AG10803 (cell line): ENCODE measurements at regions not wholly inside any gene's neighbourhood (a gene's known extent, or its start where the extent isn't known, plus 50 kb on each side); places are given as distances from the start of the nearest gene placed in this dataset.

Source experiments
- DNase-seq: peaks from one replicate; pipeline ENCODE4 v3.0.0; 2010; ENCODE audit warnings: low read depth
- H3K4me3 ChIP-seq: 2 replicates; pipeline ENCODE4 v1.5.1; 2011; ENCODE audit warnings: mild to moderate bottlenecking, low read length, control low read depth
- TF ChIP-seq, protein P1 (sequence below): conservative IDR thresholded peaks from 2 replicates; pipeline ENCODE4 v1.5.1; 2011; ENCODE audit warnings: mild to moderate bottlenecking, low read length, control low read depth, inconsistent platforms

DNA sequence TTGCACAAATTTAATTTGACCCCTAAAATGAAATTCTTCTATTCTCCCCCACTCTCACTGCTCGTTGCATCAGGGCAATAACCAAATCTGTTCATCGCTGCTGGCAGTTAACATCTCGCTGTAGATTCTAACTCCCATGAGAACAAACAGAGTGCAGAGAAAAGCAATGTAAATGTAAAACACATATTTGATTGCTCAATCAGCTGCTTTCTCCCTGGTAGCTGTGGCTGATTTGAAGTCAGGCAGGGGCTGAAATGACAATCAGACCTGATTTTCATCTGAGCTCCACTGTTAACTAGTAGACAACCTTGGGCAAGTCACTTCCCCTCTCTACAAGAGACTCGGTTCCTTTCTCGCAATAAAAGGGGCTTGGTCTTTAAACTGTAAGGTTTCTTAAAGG lies 119.8 kb upstream of the CPNE4 start:
- no peak for DNase-seq
- TF ChIP-seq, protein P1, sequence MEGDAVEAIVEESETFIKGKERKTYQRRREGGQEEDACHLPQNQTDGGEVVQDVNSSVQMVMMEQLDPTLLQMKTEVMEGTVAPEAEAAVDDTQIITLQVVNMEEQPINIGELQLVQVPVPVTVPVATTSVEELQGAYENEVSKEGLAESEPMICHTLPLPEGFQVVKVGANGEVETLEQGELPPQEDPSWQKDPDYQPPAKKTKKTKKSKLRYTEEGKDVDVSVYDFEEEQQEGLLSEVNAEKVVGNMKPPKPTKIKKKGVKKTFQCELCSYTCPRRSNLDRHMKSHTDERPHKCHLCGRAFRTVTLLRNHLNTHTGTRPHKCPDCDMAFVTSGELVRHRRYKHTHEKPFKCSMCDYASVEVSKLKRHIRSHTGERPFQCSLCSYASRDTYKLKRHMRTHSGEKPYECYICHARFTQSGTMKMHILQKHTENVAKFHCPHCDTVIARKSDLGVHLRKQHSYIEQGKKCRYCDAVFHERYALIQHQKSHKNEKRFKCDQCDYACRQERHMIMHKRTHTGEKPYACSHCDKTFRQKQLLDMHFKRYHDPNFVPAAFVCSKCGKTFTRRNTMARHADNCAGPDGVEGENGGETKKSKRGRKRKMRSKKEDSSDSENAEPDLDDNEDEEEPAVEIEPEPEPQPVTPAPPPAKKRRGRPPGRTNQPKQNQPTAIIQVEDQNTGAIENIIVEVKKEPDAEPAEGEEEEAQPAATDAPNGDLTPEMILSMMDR, result no peak
- no peak overlapping the region for H3K4me3 ChIP-seq

DNA sequence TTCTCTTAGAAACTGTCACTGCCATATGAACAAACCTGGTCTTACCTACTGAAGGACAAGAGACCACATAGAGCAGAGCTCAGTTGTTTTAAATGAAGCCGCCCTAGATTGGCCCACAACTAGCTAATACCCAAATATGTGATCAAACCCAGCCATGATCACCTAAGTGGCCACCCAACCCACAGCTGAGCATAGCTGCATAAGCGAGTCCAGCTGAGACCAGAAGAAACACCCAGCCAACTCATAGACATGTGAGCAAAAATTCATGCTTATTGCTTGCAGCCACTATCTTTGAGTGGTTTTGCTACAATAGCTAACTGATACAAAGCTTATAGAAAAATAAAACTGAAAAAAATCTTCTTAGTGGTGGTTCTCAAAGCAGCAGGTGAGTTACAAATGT lies 124.3 kb upstream of the CPNE4 start:
- no peak for DNase-seq
- TF ChIP-seq, protein P1, result no peak
- no peak overlapping the region for H3K4me3 ChIP-seq

DNA sequence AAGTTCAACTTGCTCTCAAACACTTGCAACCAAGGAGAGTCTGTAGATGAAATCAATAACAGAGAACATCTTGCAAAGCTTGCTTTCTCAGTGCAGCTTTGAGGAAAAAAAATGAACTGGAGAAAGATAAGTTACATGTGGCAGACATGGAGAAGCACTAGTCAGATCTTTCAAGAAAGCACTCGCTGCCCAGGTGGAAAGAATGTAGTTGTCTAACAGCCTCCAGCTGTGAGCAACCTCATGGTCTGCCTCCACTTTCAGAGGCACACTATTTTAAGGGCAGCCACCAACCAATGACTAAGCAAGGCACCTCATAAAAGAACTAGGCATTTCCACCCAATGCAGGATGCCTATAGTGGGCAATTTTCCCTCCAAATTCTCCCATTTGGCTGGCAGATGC lies 125.4 kb upstream of the CPNE4 start:
- TF ChIP-seq, protein P1, result no peak
- DNase-seq, result no peak
- no peak overlapping the region for H3K4me3 ChIP-seq

DNA sequence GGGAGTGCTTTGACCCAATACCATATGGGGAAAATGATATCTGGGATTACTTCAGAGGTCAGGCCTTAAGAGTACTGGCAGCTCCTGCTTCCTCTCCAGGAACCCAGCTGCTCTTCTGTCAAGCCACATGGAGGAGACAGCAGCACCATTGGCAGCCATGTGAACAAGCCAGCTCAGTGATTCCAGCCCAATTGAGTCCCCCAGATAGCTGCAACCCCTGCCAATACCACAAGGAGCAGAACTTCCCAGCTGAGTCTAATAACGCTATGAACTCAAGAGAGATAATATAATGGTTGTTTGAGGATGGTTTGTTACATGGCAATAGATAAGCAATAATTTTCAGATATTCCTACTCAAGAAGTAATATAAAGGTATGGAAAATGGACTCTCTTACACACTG lies 126.8 kb upstream of the CPNE4 start:
- no peak for DNase-seq

DNA sequence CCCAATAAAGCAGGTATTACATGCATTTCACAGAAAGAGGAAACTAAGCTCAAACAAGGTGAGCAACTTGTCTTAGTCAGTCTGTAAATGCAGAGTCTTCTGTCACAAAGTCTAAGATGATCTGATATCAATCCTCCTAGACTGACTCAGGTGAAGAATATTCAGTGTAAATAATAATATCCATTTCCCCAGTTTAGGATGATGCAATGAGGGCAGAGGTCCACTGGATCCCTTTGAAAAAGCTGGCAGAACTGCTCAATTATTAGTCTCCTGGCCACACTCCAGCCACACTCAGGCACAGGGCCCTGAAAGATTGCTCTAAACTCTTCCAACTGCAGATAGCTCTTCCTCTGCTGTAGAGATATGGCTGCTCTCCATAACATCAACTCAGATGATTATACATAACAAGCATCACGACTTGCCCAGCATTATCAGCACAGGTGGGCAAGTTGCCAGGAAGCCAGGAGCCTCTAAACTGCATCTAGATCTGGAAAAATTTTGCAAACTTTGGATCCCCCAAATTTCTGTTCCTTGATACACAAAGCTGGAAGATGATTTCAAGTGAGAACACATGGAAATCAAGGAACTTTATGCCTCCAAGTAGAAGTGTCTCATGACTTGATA lies 129.8 kb upstream of the CPNE4 start:
- DNase-seq, result no peak
- no peak overlapping the region for H3K4me3 ChIP-seq
- TF ChIP-seq, protein P1, result no peak

More for the DNA sequence above, 126.8 kb upstream of the CPNE4 start:
- TF ChIP-seq, protein P1, result no peak
- no peak overlapping the region for H3K4me3 ChIP-seq

DNA sequence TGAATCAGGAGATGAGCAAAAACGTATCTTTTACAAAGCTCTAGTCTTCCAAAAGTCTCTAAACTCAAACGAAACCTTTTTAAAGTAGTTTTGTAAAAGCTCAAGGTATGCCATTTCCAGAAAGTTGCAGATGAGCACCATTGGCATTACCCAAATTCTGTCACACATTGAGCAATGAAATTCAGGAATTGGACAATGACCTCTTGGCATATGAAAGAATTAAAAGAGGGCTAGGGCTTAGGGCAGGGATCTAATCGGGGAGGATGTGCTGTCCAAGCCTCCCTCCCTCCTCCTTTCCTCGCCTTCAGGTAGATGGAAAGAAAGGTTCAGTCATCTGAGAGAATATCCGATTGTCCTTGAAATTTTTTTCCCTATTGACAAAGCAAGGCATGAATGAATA lies 133.1 kb upstream of the CPNE4 start:
- no peak overlapping the region for H3K4me3 ChIP-seq
- no peak for DNase-seq
- TF ChIP-seq, protein P1, result no peak

DNA sequence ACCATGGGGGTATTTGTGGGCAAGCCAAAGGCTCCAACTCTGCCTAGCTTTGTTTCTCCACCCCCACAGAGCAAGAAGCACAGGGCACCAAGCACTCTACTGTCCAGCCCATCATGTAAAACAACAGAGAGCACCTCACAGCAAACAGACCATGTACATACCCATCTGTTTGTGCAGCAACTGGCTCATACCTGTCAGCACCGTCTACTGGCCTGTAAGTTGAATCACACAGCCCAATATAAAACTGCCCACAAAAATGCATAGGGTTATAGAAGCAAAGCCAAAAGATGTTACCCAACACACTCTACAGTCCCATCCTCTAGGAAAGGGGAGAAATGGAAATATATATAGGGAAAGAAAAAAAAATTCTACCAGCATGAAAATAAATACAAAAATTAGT lies 139.7 kb upstream of the CPNE4 start:
- no peak overlapping the region for H3K4me3 ChIP-seq
- TF ChIP-seq, protein P1, result no peak
- DNase-seq, result peak; percentile 23
